NCI-H345 treated with DMSO at 0.1 percent for 48 hours (cell line): ENCODE measurements at regions not wholly inside any gene's neighbourhood (a gene's known extent, or its start where the extent isn't known, plus 50 kb on each side); places are given as distances from the start of the nearest gene placed in this dataset.

Experiments used
- DNase-seq: peaks from one replicate; lab custom pipeline; 2025; ENCODE audit not compliant: unreplicated experiment; lab: John Stamatoyannopoulos, UW

DNA sequence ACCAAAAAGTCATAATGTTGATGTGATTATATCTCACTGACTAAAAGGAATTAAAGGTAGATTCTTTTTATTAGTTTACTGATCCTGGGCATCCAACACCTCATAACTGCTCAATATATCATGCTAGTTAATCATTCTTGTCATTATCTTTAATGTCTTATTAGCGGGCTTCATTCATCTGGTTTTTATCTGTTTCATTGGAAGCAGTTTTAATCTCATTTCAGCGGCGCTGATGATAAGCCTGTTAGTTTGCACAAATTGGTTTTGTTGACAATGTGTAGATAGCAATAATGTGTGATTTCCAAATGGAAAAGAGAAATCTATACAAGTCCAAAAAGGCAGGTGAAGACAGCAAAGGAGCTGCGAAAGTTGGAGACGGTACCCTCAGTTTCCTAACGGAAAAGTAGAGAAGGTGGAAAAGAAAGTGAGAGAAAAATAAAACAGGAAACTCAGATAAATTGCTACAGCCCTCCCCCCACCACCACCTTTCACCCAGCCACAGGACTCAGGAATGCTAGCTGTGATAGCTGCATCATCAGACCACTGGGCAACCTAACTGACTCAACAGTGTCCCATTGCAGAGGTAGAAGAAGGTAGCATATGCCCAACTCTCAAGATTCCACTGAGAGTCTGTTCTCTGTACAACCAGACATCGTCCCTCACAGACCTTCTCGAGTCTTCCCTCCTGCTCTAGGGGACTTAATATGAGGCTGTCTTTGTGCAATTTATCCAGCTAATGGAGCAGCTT is 241.7 kb upstream of the CAMK1G start:
- no peak for DNase-seq

- no peak for DNase-seq
These were observed 240.9 kb upstream of the CAMK1G start for GRCh38 chr1:209342441-209343175.

DNA sequence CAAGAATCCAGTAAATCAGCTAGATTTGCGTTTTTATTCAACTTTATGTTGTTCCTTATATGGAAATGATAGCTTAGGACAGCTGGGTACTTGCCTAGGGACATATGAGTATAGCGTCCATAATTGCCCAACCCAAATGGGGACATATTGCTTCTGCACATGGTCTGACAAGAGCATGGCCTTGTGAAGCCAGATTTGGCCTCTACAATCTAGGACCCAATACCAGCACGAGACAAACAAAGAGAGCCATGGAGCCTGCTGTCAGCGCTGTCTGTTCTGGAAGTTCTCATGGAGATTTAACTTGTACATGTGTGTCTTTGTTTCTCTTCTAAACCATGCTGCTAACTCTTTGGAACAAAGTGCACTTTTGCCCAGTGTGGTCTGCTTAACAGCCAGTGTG is 240.0 kb upstream of the CAMK1G start:
- DNase-seq, result no peak

DNA sequence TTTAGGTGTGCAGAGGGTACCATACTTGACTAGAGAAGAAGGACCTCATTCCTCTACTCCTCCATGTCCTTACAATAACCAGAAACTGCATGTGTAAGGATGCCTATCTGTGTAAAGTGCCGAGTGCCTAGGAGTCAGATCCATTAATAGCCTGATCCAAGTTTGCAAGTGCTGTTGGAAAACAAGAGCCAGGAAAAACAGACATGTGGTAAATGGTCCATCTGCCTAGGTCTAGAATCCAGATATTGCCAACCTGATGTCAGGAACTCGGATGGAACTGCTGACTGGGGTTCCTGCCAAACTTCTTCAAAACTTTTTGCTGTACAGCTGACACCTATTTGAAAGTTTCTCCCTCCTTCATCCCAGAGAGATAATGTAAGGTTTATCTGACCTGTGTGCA is 239.4 kb upstream of the CAMK1G start:
- no peak for DNase-seq

- DNase-seq, result no peak
These were observed 233.9 kb upstream of the CAMK1G start for GRCh38 chr1:209349363-209350308.

DNA sequence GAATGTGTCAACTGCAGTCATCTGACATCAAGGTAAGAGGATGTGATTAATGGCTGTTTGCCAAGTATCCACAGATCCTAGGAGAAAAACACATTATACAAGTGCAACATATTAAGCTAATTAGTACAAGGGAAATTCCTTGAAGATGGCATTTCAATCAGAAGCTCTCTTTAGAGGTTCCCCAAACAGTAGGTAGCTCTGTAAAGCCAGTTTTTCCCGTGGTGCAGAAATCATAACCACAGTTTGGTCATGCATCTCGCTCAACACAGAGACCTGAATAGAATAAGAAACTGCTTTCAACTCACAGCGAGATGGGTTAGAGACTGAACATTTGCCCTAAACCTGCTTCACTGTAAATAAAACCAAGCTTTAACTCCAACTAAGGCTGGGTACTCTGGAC is 230.5 kb upstream of the CAMK1G start:
- no peak for DNase-seq

DNA sequence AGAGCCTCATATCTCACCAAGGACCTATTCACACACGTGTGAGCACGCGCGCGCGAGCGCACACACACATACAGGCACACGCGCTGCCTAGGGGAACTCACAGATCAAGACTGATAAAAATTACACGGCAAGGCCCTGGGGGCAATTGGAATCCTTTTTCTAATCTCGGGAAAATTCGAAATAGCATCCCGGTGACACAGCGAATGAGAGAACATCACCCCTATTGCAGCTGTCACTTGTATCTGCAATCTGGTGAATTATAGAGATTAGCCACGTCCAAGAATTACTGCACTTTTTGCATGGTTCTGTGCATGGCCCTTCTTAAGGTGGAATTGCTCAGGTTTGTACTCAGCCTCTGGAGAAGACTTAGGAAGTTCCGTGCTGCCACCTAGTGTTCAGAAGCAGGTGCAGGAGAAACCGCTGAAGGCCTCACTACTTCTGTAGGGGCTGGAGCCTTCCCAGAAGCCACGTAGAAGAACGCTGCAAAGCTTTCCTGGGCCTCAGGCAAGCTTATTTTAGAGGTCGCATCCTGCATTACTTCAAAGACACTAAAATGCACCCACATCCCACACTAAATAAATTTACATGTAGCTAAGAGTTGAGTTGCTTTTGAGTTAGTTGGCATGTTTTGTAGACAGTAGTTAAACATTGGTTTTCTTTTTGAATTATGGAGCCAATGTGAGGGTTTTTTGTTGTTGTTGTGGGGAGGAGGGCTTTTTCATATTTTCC is 229.2 kb upstream of the CAMK1G start:
- DNase-seq, result peak; percentile 80

- no peak for DNase-seq
These were observed 228.7 kb upstream of the CAMK1G start for GRCh38 chr1:209354840-209355165.

DNA sequence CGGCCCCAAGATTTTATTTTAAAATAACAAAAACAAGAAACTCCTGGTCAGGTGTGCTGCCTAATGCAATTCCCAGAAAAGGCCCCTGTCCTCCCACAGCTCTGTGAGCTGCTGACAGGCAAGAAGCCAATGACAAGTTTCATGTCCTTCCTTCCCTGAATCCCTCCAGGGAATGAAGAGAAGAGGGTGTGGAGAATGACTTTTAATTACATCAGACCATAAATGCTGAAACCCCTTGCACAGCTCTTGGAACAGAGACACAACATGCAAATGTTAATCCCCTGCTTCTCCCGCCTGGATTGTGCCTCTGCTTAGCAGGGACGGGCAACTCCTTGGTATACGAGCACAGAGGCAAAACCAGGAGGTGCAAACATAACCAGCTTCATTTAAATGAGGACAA is 228.1 kb upstream of the CAMK1G start:
- no peak for DNase-seq

DNA sequence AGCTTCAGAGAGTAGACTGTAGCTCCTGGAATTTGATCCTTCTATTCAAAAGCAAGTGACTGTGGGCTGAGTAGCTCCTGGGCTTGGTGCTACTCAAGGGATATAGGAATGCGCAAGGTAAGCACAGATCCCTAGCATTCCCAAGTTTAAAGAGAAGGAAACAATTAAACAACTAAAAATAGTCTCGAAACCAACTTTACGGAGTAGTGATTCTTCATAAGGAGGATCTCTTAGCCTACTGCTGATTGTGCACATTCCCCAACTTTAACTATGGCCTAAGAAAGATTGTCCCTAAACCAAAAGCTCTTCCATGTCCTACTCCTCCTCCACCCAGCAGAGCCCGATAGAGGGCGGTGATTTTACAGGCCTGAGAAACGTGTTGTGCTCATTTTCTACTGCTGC is 226.5 kb upstream of the CAMK1G start:
- DNase-seq, result no peak

GRCh38 chr1:209363112-209363511 is 220.4 kb upstream of the CAMK1G start:
- DNase-seq, result no peak

DNA sequence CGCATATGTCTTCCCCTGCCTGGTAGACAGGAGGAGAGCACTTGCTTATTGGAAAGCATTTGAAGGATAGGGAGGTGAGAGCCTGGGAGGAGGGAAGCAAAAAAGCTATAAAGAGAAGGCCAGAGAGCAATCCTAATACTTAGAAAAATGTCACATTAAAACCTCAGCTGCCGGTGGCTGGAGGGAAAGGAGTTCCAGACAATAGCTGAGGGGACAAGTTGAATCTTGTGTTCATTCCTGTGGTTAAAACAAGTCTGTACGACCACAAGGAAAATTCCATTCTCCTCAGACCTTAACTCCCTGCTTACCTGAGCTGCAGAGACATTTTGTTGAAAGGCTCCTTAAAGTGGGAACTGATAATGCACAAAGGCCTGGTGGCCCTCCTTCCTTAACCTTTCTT is 218.8 kb upstream of the CAMK1G start:
- no peak for DNase-seq

DNA sequence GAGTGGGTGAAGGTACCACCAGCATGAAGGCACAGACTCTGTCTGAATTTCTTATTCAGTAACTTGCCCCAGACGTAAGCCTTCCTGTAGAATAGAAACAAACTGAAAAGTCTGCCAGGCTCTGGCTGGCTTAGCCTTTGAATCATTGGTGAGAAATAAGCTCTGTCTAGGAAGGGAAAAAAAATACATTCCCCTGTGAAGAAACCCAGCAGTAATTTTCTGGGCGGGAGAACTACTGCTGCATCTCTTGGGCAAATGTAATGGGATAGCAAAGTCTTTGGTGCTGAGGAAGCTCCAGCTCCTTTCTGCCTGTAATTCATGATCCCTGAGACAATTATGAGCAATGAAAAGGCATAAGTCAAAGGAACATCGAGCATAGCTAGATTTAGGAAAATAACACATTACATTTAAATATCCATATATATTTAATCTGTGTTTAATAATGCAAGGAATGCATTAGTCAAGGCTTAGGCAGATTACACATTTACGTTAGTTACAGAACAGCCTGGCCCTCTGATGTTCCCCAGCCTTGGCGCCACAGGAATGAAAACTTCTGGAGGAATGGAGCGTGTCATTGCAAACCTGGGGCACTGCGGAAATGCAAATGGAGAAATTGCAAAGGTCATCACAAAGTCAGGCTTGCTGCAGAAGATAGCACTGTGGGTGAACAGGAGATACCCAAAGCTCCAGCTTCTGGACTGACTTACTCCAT is 216.3 kb upstream of the CAMK1G start:
- no peak for DNase-seq

DNA sequence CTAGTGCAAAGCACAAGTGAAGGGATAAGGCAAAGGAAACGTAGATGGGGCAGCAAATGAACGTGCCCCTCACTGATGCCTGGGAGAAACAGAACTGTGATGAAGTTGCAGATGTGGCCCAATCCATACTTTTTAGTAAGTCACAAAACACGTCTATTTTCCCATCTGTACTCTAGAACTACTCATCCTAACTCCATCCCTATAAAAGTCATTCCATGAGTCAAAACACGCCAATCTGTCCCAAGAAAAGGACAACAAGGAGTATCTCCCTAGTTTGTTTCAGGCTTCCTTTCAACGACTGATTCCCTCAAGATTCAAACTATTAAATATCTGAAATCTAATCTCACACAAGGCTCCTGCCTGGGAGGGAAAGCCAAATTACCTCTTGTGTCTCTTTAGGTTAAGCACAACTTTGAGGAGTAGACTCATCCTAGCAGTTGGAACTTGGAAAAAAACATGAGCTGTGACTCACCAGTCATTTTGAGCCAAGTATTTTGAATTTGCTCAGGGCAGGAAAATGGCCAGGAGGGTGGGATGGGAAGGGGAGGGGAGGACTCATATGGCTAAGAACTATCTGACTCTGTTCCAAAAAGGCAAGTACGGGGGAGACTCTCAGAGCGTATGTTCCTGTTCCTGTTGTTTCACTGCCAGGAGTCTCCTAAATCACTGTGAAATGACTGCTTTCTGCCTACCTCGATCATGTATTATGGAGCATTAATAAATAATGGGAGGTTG is 214.5 kb upstream of the CAMK1G start:
- DNase-seq, result no peak

DNA sequence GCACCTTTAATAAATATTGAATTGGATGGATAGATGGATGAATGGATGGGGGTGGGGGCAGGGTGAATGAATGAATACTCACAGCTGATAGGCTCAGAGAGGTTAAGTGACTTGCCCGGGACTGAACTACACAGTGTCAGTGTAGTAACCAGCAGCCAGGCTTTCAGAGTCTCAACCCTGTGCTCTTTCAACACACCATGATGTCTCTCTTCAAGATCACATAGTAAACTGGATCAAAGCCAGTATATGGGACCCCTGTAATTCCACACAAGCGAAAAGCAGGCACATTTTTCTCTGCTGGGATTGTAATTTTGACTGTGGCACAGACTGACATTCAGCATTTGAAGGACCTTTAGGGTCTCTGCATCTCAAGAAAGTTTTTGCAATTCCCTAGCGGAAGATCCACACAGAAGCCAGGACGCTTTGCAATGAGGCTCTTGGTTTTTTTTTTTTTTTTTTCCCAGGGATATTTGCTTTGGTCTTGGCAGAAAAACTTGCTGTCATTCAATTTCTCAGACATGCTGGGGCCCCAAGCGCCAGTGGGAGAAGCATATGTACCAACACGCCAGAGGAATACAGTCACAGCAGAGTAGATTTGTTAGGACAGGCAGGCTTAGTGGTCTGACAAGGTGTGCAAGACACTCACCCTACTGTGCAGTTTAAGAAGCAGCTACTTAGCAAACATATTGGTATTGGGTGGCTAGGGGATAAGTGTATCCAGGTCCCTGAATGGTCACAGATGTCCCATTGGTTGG is 213.1 kb upstream of the CAMK1G start:
- no peak for DNase-seq

DNA sequence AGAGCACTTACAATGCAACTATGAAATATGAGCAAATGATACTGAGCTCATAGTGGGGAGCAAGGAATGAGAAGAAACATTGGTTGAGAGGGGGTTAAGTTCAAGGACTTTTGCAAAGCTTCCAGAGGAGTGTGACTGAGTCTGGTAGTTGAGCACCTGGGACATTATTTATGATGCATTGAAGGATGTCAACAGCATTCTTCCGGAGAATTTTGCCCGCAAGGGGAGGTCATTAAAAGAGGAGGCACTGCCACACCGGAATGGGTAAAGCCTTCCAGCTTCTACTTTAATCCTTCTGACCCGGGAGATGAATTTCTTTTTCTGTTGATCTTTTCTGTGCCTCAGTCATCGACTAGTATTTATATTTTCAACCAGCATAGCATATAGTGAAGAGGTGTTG is 208.4 kb upstream of the CAMK1G start:
- no peak for DNase-seq

GRCh38 chr1:209375671-209376365 is 207.7 kb upstream of the CAMK1G start:
- no peak for DNase-seq

DNA sequence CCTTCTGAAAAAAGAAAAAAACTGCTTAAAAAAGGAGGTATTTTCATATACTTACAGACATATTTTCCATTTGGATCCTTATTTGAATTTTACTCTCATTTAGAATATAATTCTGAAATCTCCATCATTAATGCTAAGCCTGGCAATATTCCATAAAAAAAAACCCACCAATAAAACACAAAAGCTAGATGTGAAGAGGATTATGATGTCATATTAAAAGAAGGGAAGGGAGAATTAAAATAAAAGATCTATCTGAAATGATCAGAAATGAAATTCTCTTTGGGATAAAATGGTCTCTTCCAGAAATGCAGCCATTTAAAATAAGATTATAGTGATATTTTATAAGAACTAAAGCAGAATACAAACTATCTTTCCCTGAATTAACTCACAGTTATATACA is 206.7 kb upstream of the CAMK1G start:
- no peak for DNase-seq
